ENCODE measurements at regions not wholly inside any gene's neighbourhood (a gene's known extent, or its start where the extent isn't known, plus 50 kb on each side); places are given as distances from the start of the nearest gene placed in this dataset.
A peak's percentile ranks its signal among the peaks of the same experiment; 100 is the strongest.
"Not testable (repeated sequence)": the region's sequence is repeated elsewhere in the genome, so short reads cannot be mapped to it uniquely, and the experiment has no call there.

- no peak for FAIRE-seq
Measured at GRCh38 chr4:20196476-20196875, 55.2 kb upstream of the SLIT2 start.

- FAIRE-seq, result no peak
Measured at GRCh38 chr4:20195071-20195885, 56.4 kb upstream of the SLIT2 start.

GRCh38 chr4:20194123-20195013 is 57.3 kb upstream of the SLIT2 start:
- FAIRE-seq, result no peak

- FAIRE-seq, result no peak
Measured at GRCh38 chr4:20193141-20193936, 58.4 kb upstream of the SLIT2 start.

- no peak for FAIRE-seq
Measured at GRCh38 chr4:20192736-20193135, 59.0 kb upstream of the SLIT2 start.

GRCh38 chr4:20185103-20185502 is 66.6 kb upstream of the SLIT2 start:
- FAIRE-seq, result no peak

- FAIRE-seq, result not testable (repeated sequence)
Measured at GRCh38 chr4:20183131-20183530, 68.6 kb upstream of the SLIT2 start.

- no peak for FAIRE-seq
Measured at GRCh38 chr4:20181926-20182325, 69.8 kb upstream of the SLIT2 start.

GRCh38 chr4:20180509-20180908 is 71.2 kb upstream of the SLIT2 start:
- FAIRE-seq, result peak; percentile 24

- no peak for FAIRE-seq
Measured at GRCh38 chr4:20178902-20179576, 72.7 kb upstream of the SLIT2 start.

GRCh38 chr4:20176881-20177280 is 74.8 kb upstream of the SLIT2 start:
- FAIRE-seq, result no peak

GRCh38 chr4:20172070-20172760 is 79.5 kb upstream of the SLIT2 start:
- no peak for FAIRE-seq

GRCh38 chr4:20166544-20166943 is 85.2 kb upstream of the SLIT2 start:
- no peak for FAIRE-seq

- no peak for FAIRE-seq
Measured at GRCh38 chr4:20159516-20159915, 92.2 kb upstream of the SLIT2 start.

- no peak for FAIRE-seq
Measured at GRCh38 chr4:20158195-20158594, 93.5 kb upstream of the SLIT2 start.

- FAIRE-seq, result no peak
Measured at GRCh38 chr4:20151436-20151835, 100.3 kb upstream of the SLIT2 start.

- not testable (repeated sequence) for FAIRE-seq
Measured at GRCh38 chr4:20149143-20149542, 102.6 kb upstream of the SLIT2 start.

GRCh38 chr4:20137176-20137575 is 114.5 kb upstream of the SLIT2 start:
- FAIRE-seq, result no peak

GRCh38 chr4:20127626-20128025 is 124.1 kb upstream of the SLIT2 start:
- no peak for FAIRE-seq

- FAIRE-seq, result no peak
Measured at GRCh38 chr4:20126906-20127305, 124.8 kb upstream of the SLIT2 start.

GRCh38 chr4:20124317-20125026 is 127.2 kb upstream of the SLIT2 start:
- FAIRE-seq, result no peak

All from colon (tissue), 2 donors.